Adipocyte (in vitro differentiated cells): ENCODE measurements at regions not wholly inside any gene's neighbourhood (a gene's known extent, or its start where the extent isn't known, plus 50 kb on each side); places are given as distances from the start of the nearest gene placed in this dataset.
A peak's percentile ranks its signal among the peaks of the same experiment; 100 is the strongest.
"Not testable (repeated sequence)": the region's sequence is repeated elsewhere in the genome, so short reads cannot be mapped to it uniquely, and the experiment has no call there.

ENCODE experiments used
- DNase-seq: peaks from one replicate; pipeline ENCODE4 v3.0.0-alpha.2; 2015; ENCODE audit warnings: low read depth
- H3K27me3 ChIP-seq: replicated peaks from 2 replicates; pipeline ENCODE4 v1.7.0; 2013; ENCODE audit warnings: mild to moderate bottlenecking, low read length, moderate library complexity; ENCODE audit not compliant: control insufficient read depth, insufficient read depth
- H3K36me3 ChIP-seq: 2 replicates; pipeline ENCODE4 v1.7.0; 2013; ENCODE audit warnings: low read length, mild to moderate bottlenecking, moderate library complexity; ENCODE audit not compliant: control insufficient read depth, insufficient read depth, severe bottlenecking
- H3K4me1 ChIP-seq: 2 replicates; pipeline ENCODE4 v1.7.0; 2013; ENCODE audit warnings: mild to moderate bottlenecking, low read length, moderate library complexity; ENCODE audit not compliant: control insufficient read depth, insufficient read depth
- H3K4me3 ChIP-seq: 2 replicates; pipeline ENCODE4 v1.7.0; 2013; ENCODE audit warnings: mild to moderate bottlenecking, low read length, moderate library complexity
- H3K9ac ChIP-seq: 2 replicates; pipeline ENCODE4 v1.7.0; 2013; ENCODE audit warnings: mild to moderate bottlenecking, low read length, moderate library complexity
- H3K9me3 ChIP-seq: 2 replicates; pipeline ENCODE4 v1.7.0; 2013; ENCODE audit warnings: mild to moderate bottlenecking, low read length, moderate library complexity; ENCODE audit not compliant: control insufficient read depth

DNA sequence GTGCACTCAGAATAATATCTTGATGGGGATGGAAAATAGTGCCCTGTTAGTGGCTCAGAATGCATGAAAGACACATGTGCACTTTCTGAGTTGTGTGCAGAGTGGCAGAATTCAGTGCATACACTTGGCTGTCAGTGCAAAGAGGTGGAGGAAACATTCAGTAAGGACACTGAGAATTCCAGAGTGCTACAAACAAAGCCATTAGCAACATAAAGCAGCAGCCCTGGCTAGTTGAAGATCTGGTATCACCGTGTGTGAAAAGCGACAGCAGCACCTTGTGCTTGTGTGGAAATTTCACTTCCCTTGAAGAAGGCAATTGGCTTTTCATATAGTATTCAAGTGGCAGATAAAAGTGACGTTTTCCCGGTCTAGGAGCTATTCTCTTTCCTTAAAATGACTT is 810.4 kb downstream of the TRIML1 start:
- no peaks in the 10 kb centered on the region for H3K4me1 ChIP-seq
- H3K9ac ChIP-seq = no peak overlapping the region
- no peaks in the 10 kb centered on the region for H3K27me3 ChIP-seq
- H3K9me3 ChIP-seq = no peaks in the 10 kb centered on the region
- no peaks in the 10 kb centered on the region for H3K36me3 ChIP-seq
- H3K4me3 ChIP-seq = no peak overlapping the region
- no peak for DNase-seq

- no peak for DNase-seq
- Histone ChIP-seq H3K4me3 (no peak overlapping the region), H3K9me3 (no peaks in the 10 kb centered on the region), H3K36me3 (no peaks in the 10 kb centered on the region), H3K27me3 (peaks cover 3% of the 10 kb centered on the region), H3K9ac (no peak overlapping the region), H3K4me1 (no peaks in the 10 kb centered on the region)
Observed at GRCh38 chr4:188955066-188955465, 815.8 kb downstream of the TRIML1 start.

- DNase-seq = no peak
- peaks cover 3% of the 10 kb centered on the region for H3K27me3 ChIP-seq
- H3K4me1 ChIP-seq = no peaks in the 10 kb centered on the region
- H3K36me3 ChIP-seq = no peaks in the 10 kb centered on the region
- H3K9ac ChIP-seq = no peak overlapping the region
- H3K4me3 ChIP-seq = no peak overlapping the region
- no peaks in the 10 kb centered on the region for H3K9me3 ChIP-seq
Observed at GRCh38 chr4:188956566-188956965, 817.3 kb downstream of the TRIML1 start.

- Histone ChIP-seq H3K9me3 (no peaks in the 10 kb centered on the region), H3K4me3 (no peak overlapping the region), H3K9ac (no peak overlapping the region), H3K36me3 (no peaks in the 10 kb centered on the region), H3K27me3 (peaks cover 3% of the 10 kb centered on the region), H3K4me1 (no peaks in the 10 kb centered on the region)
- DNase-seq = no peak
Observed at GRCh38 chr4:188958346-188958745, 819.1 kb downstream of the TRIML1 start.

GRCh38 chr4:188959424-188959823 is 820.2 kb downstream of the TRIML1 start:
- Histone ChIP-seq H3K4me3 (no peak overlapping the region), H3K9ac (no peak overlapping the region), H3K27me3 (peaks cover 3% of the 10 kb centered on the region), H3K9me3 (no peaks in the 10 kb centered on the region), H3K4me1 (no peaks in the 10 kb centered on the region), H3K36me3 (no peaks in the 10 kb centered on the region)
- DNase-seq = no peak

- no peak overlapping the region for H3K4me3 ChIP-seq
- peaks cover 3% of the 10 kb centered on the region for H3K27me3 ChIP-seq
- no peak overlapping the region for H3K9ac ChIP-seq
- H3K36me3 ChIP-seq = no peaks in the 10 kb centered on the region
- H3K9me3 ChIP-seq = no peaks in the 10 kb centered on the region
- H3K4me1 ChIP-seq = no peaks in the 10 kb centered on the region
- no peak for DNase-seq
Observed at GRCh38 chr4:188960411-188961093, 821.3 kb downstream of the TRIML1 start.

- H3K4me3 ChIP-seq = no peak overlapping the region
- peak; percentile 36 for DNase-seq
- no peaks in the 10 kb centered on the region for H3K36me3 ChIP-seq
- no peaks in the 10 kb centered on the region for H3K9me3 ChIP-seq
- no peak overlapping the region for H3K9ac ChIP-seq
- peaks cover 3% of the 10 kb centered on the region for H3K4me1 ChIP-seq
- H3K27me3 ChIP-seq = no peaks in the 10 kb centered on the region
Observed at GRCh38 chr4:188971125-188971524, 831.9 kb downstream of the TRIML1 start.

DNA sequence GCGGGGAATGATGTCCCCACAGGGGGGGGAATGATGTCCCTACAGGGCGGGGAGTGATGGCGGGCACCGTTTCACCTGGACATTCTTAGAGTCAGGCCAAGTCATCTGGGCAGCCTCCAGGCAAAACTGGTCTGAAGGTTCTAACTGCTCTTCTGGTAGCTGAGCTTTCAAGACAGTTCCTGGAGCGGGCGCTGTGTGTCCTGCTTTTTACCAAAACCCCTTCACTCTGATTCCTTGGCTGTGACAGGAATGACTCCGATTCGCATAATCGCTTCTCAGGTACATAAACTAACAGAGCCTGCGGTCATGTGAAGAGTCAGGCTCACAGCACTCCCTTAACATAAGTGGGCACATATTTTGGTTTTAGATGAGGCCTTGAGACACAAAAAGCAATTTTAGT is 836.0 kb downstream of the TRIML1 start:
- Histone ChIP-seq H3K27me3 (no peaks in the 10 kb centered on the region), H3K9ac (no peak overlapping the region), H3K9me3 (no peaks in the 10 kb centered on the region), H3K4me1 (peaks cover 10% of the 10 kb centered on the region), H3K4me3 (no peak overlapping the region), H3K36me3 (no peaks in the 10 kb centered on the region)
- no peak for DNase-seq

DNA sequence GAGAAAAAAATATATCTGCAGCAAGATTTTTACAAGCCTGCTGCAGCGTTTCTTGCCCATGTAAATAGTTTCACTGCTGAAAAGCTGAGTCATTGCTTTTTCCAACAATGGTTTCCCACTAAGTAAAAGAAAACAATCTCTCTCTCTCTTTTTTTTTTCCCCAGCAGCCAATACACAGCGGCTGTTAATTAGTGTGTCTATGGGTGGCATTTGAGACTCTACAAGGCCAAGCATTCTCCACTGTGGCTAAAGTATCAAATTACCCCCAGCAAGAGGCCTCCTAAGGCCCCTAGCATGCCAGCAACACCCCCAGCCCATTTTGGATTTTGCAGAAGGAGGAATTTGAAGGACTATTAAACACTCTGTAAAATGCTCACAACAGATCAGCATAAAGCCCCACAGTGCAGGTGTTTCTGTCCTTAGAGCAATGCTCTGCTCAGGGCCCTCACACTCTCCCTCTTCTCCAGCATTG is 837.4 kb downstream of the TRIML1 start:
- no peaks in the 10 kb centered on the region for H3K9me3 ChIP-seq
- peak overlapping the region; percentile 5 for H3K4me3 ChIP-seq
- peak; percentile 80 for DNase-seq
- no peak overlapping the region for H3K9ac ChIP-seq
- H3K36me3 ChIP-seq = no peaks in the 10 kb centered on the region
- peaks cover 10% of the 10 kb centered on the region for H3K4me1 ChIP-seq
- no peaks in the 10 kb centered on the region for H3K27me3 ChIP-seq

DNA sequence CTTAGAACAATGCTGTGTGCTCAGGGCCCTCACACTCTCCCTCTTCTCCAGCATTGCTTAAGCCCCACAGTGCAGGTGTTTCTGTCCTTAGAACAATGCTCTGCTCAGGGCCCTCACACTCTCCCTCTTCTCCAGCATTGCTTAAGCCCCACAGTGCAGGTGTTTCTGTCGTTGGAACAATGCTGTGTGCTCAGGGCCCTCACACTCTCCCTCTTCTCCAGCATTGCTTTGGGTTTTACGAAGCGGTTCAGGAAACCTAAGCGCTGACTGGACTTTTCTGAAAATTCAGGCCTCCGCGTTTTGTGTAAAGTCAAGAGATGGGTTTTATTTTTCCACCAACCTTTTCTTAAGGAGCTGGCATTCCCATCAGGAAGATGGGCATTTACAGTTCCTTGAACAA is 838.0 kb downstream of the TRIML1 start:
- not testable (repeated sequence) for H3K27me3 ChIP-seq, H3K9ac ChIP-seq, H3K9me3 ChIP-seq, H3K4me1 ChIP-seq, H3K36me3 ChIP-seq, DNase-seq, H3K4me3 ChIP-seq

- no peak overlapping the region for H3K4me3 ChIP-seq
- H3K9me3 ChIP-seq = peaks cover 11% of the 10 kb centered on the region
- no peaks in the 10 kb centered on the region for H3K4me1 ChIP-seq
- H3K36me3 ChIP-seq = no peaks in the 10 kb centered on the region
- DNase-seq = no peak
- no peaks in the 10 kb centered on the region for H3K27me3 ChIP-seq
- no peak overlapping the region for H3K9ac ChIP-seq
Observed at GRCh38 chr4:188984518-188984917, 845.3 kb downstream of the TRIML1 start.

DNA sequence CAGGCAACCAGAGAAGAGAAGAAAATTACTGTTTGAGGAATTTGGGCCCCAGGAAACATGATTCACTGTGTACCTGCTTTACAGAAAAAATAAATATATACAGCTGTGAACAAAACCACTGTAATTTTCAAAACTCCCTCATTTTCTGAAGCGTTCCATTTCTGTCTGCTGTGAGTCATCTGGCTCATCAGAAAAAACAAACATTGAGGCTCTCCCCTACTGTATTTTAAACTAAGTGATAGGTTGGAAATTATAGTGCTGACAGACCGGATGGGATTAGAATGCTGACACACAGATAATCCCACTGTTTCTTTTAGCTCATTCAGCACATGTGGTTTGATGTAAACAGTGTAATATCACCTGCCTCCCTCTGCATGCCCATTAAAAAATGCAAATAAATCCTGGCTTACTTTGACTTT is 847.0 kb downstream of the TRIML1 start:
- peaks cover 11% of the 10 kb centered on the region for H3K9me3 ChIP-seq
- H3K4me3 ChIP-seq = no peak overlapping the region
- no peak overlapping the region for H3K9ac ChIP-seq
- H3K4me1 ChIP-seq = no peaks in the 10 kb centered on the region
- peak; percentile 69 for DNase-seq
- no peaks in the 10 kb centered on the region for H3K36me3 ChIP-seq
- no peaks in the 10 kb centered on the region for H3K27me3 ChIP-seq
